IMR-90 (cell line): ENCODE measurements at regions not wholly inside any gene's neighbourhood (a gene's known extent, or its start where the extent isn't known, plus 50 kb on each side); places are given as distances from the start of the nearest gene placed in this dataset.

Source experiments
- ATAC-seq: fragments of 200-7000 bp; cut with Tn5 transposase; 2 replicates; pipeline ENCODE4 v1.9.1; 2020; ENCODE audit warnings: low read depth, mild to moderate bottlenecking, moderate library complexity
- BruUV-seq: library from RNA; stranded (reverse); fragments of 400-500 nt; replicated peaks from 2 replicates; lab custom pipeline; 2021; lab: Mats Ljungman, UMichigan
- CTCF ChIA-PET: fragments of 300-600 bp; formaldehyde crosslinking; extraction: SDS; loops from one replicate; lab custom pipeline; 2021; ENCODE audit warnings: antibody characterized with exemption; lab: Yijun Ruan, JAX
- POLR2A ChIA-PET: fragments of 300-600 bp; sonication (Branson Sonifier 250); formaldehyde crosslinking; loops from one replicate; lab custom pipeline; 2022; ENCODE audit warnings: antibody characterized with exemption; ENCODE audit not compliant: unreplicated experiment; lab: Charles Lee
- DNase-seq: peaks from one replicate; pipeline ENCODE4 v3.0.0; 2013
- H2AFZ ChIP-seq: replicated peaks from 2 replicates; pipeline ENCODE3; 2013; ENCODE audit warnings: low read length, mild to moderate bottlenecking; ENCODE audit not compliant: poor library complexity
- H2AK5ac ChIP-seq: 2 replicates; pipeline ENCODE4 v1.6.1; 2013; ENCODE audit warnings: low read depth, low read length, inconsistent platforms
- H2AK9ac ChIP-seq: replicated peaks from 2 replicates; pipeline ENCODE3; 2013; ENCODE audit warnings: mild to moderate bottlenecking, low read depth, low read length, moderate library complexity; ENCODE audit not compliant: poor library complexity
- H2BK120ac ChIP-seq: 2 replicates; pipeline ENCODE4 v1.6.1; 2013; ENCODE audit warnings: low read depth, low read length, inconsistent platforms
- H2BK15ac ChIP-seq: 3 replicates; pipeline ENCODE4 v1.6.1; 2013; ENCODE audit warnings: low read depth, low read length, inconsistent platforms
- H2BK20ac ChIP-seq: 2 replicates; pipeline ENCODE4 v1.6.1; 2013; ENCODE audit warnings: low read depth, mild to moderate bottlenecking, inconsistent platforms, low read length, moderate library complexity
- H2BK5ac ChIP-seq: 2 replicates; pipeline ENCODE4 v1.6.1; 2013; ENCODE audit warnings: mild to moderate bottlenecking, low read depth, low read length, inconsistent platforms; ENCODE audit not compliant: poor library complexity, severe bottlenecking
- H3K14ac ChIP-seq: replicated peaks from 2 replicates; pipeline ENCODE4 v1.6.1; 2013; ENCODE audit warnings: low read depth, low read length, inconsistent platforms
- H3K18ac ChIP-seq: 2 replicates; pipeline ENCODE4 v1.6.1; 2013; ENCODE audit warnings: low read depth, low read length, control low read depth
- H3K23ac ChIP-seq: 2 replicates; pipeline ENCODE4 v1.6.1; 2013; ENCODE audit warnings: low read depth, low read length, inconsistent platforms
- H3K27ac ChIP-seq: 2 replicates; pipeline ENCODE4 v1.5.1; 2013; ENCODE audit warnings: mild to moderate bottlenecking, control low read depth, low read length; ENCODE audit not compliant: insufficient read depth
- H3K27me3 ChIP-seq: 2 replicates; pipeline ENCODE4 v1.6.1; 2013; ENCODE audit warnings: low read length; ENCODE audit not compliant: control insufficient read depth, insufficient read depth
- H3K36me3 ChIP-seq: 2 replicates; pipeline ENCODE4 v1.6.1; 2013; ENCODE audit warnings: low read length, mixed read lengths; ENCODE audit not compliant: control insufficient read depth, insufficient read depth
- H3K4ac ChIP-seq: 2 replicates; pipeline ENCODE4 v1.6.1; 2013; ENCODE audit warnings: low read depth, low read length, inconsistent platforms
- H3K4me1 ChIP-seq: 2 replicates; pipeline ENCODE4 v1.6.1; 2013; ENCODE audit warnings: low read length, mixed read lengths; ENCODE audit not compliant: control insufficient read depth, insufficient read depth
- H3K4me2 ChIP-seq: 2 replicates; pipeline ENCODE4 v1.6.1; 2013; ENCODE audit warnings: low read depth, mild to moderate bottlenecking, control low read depth, low read length, moderate library complexity
- H3K4me3 ChIP-seq: 2 replicates; pipeline ENCODE4 v1.5.1; 2013; ENCODE audit warnings: low read depth, mild to moderate bottlenecking, control low read depth, low read length, moderate library complexity; ENCODE audit not compliant: insufficient read depth
- H3K56ac ChIP-seq: 2 replicates; pipeline ENCODE4 v1.6.1; 2013; ENCODE audit warnings: low read length, inconsistent platforms; ENCODE audit not compliant: insufficient read depth; ENCODE audit errors: extremely low read depth
- H3K79me1 ChIP-seq, 2 experiments: 2 replicates each; pipeline ENCODE4 v1.6.1; 2013; ENCODE audit warnings: low read length in 2 of 2, inconsistent platforms in 1 of 2, low read depth in 1 of 2
- H3K9ac ChIP-seq: 2 replicates; pipeline ENCODE4 v1.6.1; 2013; ENCODE audit warnings: low read depth, low read length, control low read depth
- H3K9me1 ChIP-seq: 2 replicates; pipeline ENCODE4 v1.6.1; 2013; ENCODE audit warnings: low read length, inconsistent platforms; ENCODE audit not compliant: insufficient read depth
- H3K9me3 ChIP-seq: 2 replicates; pipeline ENCODE4 v1.6.1; 2013; ENCODE audit warnings: low read length; ENCODE audit not compliant: control insufficient read depth, insufficient read depth
- H4K20me1 ChIP-seq: 2 replicates; pipeline ENCODE4 v1.6.1; 2013; ENCODE audit warnings: low read length, inconsistent platforms; ENCODE audit not compliant: insufficient read depth
- H4K5ac ChIP-seq: 2 replicates; pipeline ENCODE4 v1.6.1; 2013; ENCODE audit warnings: mild to moderate bottlenecking, low read depth, low read length, control low read depth
- H4K8ac ChIP-seq, 2 experiments: 2 replicates each; pipeline ENCODE4 v1.6.1; 2013; ENCODE audit warnings: low read depth in 2 of 2, low read length in 2 of 2, control low read depth in 1 of 2, inconsistent platforms in 1 of 2
- H4K91ac ChIP-seq: 2 replicates; pipeline ENCODE4 v1.6.1; 2013; ENCODE audit warnings: low read depth, low read length, inconsistent platforms; ENCODE audit not compliant: insufficient read depth
- ELK1 ChIP-seq: fragments of 150-350 bp; IDR thresholded peaks from 2 replicates; pipeline ENCODE4 v1.6.1; 2016; ENCODE audit warnings: low read depth, mild to moderate bottlenecking, low read length, moderate library complexity, borderline replicate concordance
- MAFK ChIP-seq: IDR thresholded peaks from 2 replicates; pipeline ENCODE4 v1.6.1; 2012; ENCODE audit warnings: low read depth, low read length, improper control_type of control experiment
- WGBS, 2 experiments: methylation state at CpG; one replicate each; pipeline versions ENCODE4 v1.1.5 to v1.1.7; 2013; ENCODE audit warnings: missing lambda C conversion rate in 2 of 2; ENCODE audit not compliant: insufficient read length in 1 of 2; ENCODE audit errors: extremely low coverage in 2 of 2; 5-methylcytosine and 5-hydroxymethylcytosine counted together
- dilution Hi-C: fragments of 300-500 bp; cut with HindIII; formaldehyde crosslinking; loops from one replicate; pipeline ENCODE4 v1.14.3; 2018; ENCODE audit warnings: low sequenced_read_pairs; ENCODE audit not compliant: unreplicated experiment
- in situ Hi-C: fragments of 300-500 bp; cut with MboI; formaldehyde crosslinking; loops from 3 replicates; pipeline ENCODE4 v1.14.3; 2019; ENCODE audit warnings: low sequenced_read_pairs, inconsistent platforms, mixed read lengths
- intact Hi-C: fragments of 100-400 bp; cut with micrococcal nuclease; formaldehyde crosslinking; loops from 2 replicates; pipeline ENCODE4 v1.10.0; 2022

- H4K5ac ChIP-seq = no peak overlapping the region
- ATAC-seq (no peak), DNase-seq (no peak)
- peaks cover 6% of the 10 kb centered on the region for H3K9me3 ChIP-seq
- no peak overlapping the region for H2BK120ac ChIP-seq
- H3K4me1 ChIP-seq = no peaks in the 10 kb centered on the region
- dilution Hi-C loops = no loop called here
- H3K4ac ChIP-seq = no peak overlapping the region
- intact Hi-C loops = no loop called here
- no peak overlapping the region for H3K18ac ChIP-seq
- no peaks in the 10 kb centered on the region for H4K20me1 ChIP-seq
- in situ Hi-C loops = no loop called here
- no peaks in the 10 kb centered on the region for H3K36me3 ChIP-seq
- no peaks in the 10 kb centered on the region for H3K9me1 ChIP-seq
- no peak overlapping the region for H4K8ac ChIP-seq
- WGBS, 2 experiments = no CpG with 5 or more reads among the region's 4 CpGs
- H3K14ac ChIP-seq = no peak overlapping the region
- H3K4me3 ChIP-seq = no peak overlapping the region
- H3K27me3 ChIP-seq = no peaks in the 10 kb centered on the region
- no peak overlapping the region for H2AK9ac ChIP-seq
- H2AFZ ChIP-seq = no peak overlapping the region
- H3K4me2 ChIP-seq = no peak overlapping the region
- no peak overlapping the region for H3K9ac ChIP-seq
- no peak overlapping the region for H3K23ac ChIP-seq
- H3K79me1 ChIP-seq = no peaks in the 10 kb centered on the region
- ChIA-PET CTCF (no interaction called here), POLR2A (no interaction called here)
- no peak for TF ChIP-seq ELK1
- peak; percentile 80 for TF ChIP-seq MAFK
- no peak overlapping the region for H2AK5ac ChIP-seq
- no peak overlapping the region for H2BK15ac ChIP-seq
- H3K56ac ChIP-seq = no peak overlapping the region
- no peak overlapping the region for H2BK5ac ChIP-seq
- no peak overlapping the region for H3K27ac ChIP-seq
- H2BK20ac ChIP-seq = no peak overlapping the region
- BruUV-seq = no TSS peak
- no peak overlapping the region for H4K91ac ChIP-seq
Measured at GRCh38 chr2:106983305-106983704, 97.3 kb upstream of the ST6GAL2 start.
